AG09319 (cell line): ENCODE measurements at regions not wholly inside any gene's neighbourhood (a gene's known extent, or its start where the extent isn't known, plus 50 kb on each side); places are given as distances from the start of the nearest gene placed in this dataset.

ENCODE experiments used
- DNase-seq: peaks from one replicate; pipeline ENCODE4 v3.0.0-alpha.2; 2010; ENCODE audit warnings: low read depth; ENCODE audit errors: extremely low read depth
- CTCF ChIP-seq: IDR thresholded peaks from 2 replicates; pipeline ENCODE4 v1.5.1; 2011; ENCODE audit warnings: low read depth, mild to moderate bottlenecking, inconsistent platforms, low read length, moderate library complexity

- DNase-seq, result no peak
- no peak for TF ChIP-seq CTCF
These were observed 405.0 kb upstream of the TPM1 start for GRCh38 chr15:62637574-62637897.

DNA sequence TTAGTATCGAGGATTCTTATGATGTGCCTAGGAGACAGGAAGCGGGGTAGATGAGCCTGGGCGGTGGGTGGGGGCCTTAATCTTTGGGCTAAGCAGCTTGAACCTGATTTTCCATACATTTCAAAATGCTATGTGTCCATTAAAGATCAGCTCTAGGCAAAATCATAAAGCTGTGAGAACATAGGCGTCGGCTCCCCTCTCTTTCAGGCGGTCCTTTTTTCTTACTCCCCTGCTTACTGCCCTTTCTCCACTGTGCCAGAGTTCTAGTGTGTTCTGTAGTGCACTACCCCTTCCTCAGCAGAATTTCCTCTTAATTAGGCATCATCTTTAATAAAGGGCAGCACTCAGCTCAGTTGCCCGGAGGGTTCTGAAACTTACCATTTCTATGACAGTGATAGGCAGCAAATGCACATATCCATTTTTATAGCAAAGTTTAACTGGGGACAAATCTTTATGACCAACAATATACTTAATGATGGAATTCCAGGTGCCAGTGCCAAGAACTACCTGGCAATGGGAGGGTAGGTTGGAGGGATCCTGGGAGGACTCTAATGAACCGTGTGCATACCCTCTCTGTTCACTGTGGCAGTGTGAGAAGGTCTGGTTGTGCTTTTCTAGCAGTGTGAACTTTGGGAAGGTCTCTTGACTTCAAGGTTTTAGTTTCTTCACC is 404.5 kb upstream of the TPM1 start:
- DNase-seq, result no peak

GRCh38 chr15:62639432-62639831 is 403.1 kb upstream of the TPM1 start:
- no peak for DNase-seq
- TF ChIP-seq CTCF, result no peak

More for the DNA sequence above, 404.5 kb upstream of the TPM1 start:
- TF ChIP-seq CTCF, result no peak

DNA sequence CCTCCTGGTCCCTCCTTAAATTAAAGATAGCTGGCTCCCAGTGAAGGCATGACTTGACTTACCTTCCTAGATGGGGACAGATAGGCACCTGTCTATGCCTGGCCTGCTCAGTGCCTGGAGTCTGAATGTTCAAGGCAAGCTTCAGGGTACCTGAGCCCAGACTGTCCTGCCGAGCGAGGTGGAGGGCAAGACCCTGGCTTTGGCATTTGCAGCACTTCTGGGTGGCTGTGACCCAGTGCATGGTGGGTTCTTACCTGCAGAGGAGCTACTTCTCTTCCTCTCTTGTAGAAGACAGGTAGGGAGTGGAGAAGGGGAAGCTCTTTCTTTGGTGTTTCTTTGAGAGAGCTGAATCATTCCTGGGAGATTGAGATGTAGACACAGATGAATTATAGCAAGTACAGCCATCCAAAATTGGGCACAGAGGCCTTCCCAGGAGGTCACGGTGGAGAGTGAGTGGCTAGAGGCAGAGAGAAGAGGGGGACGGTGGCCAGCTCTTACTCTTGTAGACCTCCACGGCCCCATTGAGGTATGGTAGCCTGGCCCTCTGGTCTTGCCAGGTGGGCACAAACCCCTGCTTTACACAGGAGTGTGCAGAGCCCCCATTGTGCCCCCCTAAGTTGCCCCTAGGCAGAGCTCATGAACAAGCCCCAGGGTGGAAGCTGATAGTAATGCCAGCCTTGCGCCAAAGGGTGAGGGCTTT is 402.5 kb upstream of the TPM1 start:
- DNase-seq, result no peak
- no peak for TF ChIP-seq CTCF

- TF ChIP-seq CTCF, result no peak
- no peak for DNase-seq
These were observed 400.7 kb upstream of the TPM1 start for GRCh38 chr15:62641825-62642224.

DNA sequence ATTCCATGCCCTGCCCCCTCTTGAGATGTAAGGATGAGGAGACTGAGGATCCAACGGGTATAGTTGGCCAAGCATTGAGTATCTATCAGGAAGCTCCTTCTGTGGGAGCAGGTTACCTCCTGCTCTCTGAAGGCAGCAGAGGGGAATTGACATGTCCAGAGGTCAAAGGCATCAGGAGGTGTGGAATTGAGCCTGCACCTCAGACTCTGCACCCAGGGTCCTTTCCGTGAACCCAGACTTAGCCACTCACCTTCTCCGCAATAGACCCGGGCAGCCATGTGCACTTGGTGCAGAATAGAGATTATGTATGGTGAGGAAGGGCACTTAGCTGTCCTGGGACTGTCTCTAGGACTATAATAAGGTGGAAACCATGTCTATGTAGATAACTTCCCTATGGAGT is 399.0 kb upstream of the TPM1 start:
- no peak for DNase-seq
- no peak for TF ChIP-seq CTCF

- DNase-seq, result no peak
- TF ChIP-seq CTCF, result no peak
These were observed 398.2 kb upstream of the TPM1 start for GRCh38 chr15:62644216-62644888.
